HG02642 (cell line): ENCODE measurements at regions not wholly inside any gene's neighbourhood (a gene's known extent, or its start where the extent isn't known, plus 50 kb on each side); places are given as distances from the start of the nearest gene placed in this dataset.

Experiments used
- ATAC-seq: cut with Tn5 transposase; IDR thresholded peaks from one replicate; pipeline ENCODE4 v1.9.1; 2021; ENCODE audit warnings: mild to moderate bottlenecking; ENCODE audit not compliant: unreplicated experiment, poor library complexity

DNA sequence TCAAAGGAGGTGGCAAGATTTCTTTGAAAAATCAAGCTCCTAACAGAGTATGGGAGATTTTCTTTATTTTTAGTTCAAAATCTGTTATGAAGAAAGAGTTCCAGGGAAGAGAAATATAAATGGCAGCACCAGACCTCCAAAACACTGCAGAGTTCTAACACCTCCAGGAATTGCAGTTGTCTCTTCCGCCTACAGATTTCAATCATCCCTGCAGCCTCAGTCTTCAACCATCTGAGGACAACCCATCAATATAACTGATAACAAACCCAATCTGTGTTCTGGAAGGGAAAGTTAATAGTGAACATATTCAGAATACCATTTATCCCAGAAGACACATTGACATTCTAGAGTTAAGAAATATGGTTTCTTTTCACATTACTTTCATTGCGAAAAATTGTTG, 296.1 kb downstream of the ARAP2 start:
- no peak for ATAC-seq

- ATAC-seq = no peak
Observed at GRCh38 chr4:35950442-35950841, 293.9 kb downstream of the ARAP2 start.

DNA sequence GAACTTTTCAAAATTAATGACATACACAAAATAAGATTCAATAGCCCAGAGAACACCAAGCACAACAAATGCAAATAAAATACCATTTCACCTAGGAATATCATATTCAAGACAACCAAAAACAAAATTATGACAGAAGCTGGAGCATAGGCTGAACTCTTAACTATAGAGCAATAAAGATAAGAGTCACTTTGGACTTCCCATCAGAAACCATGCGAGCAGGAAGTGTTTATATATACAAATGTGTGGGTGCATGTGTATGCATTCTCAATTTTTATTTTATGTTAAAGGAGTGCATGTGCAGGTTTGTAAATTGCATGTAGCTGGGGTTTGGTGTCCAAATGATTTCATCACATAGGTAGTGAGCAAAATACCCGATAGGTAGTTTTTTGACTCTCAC, 291.6 kb downstream of the ARAP2 start:
- ATAC-seq = no peak

- no peak for ATAC-seq
Observed at GRCh38 chr4:35963383-35963782, 280.9 kb downstream of the ARAP2 start.

- ATAC-seq = no peak
Observed at GRCh38 chr4:35963974-35964515, 280.3 kb downstream of the ARAP2 start.

DNA sequence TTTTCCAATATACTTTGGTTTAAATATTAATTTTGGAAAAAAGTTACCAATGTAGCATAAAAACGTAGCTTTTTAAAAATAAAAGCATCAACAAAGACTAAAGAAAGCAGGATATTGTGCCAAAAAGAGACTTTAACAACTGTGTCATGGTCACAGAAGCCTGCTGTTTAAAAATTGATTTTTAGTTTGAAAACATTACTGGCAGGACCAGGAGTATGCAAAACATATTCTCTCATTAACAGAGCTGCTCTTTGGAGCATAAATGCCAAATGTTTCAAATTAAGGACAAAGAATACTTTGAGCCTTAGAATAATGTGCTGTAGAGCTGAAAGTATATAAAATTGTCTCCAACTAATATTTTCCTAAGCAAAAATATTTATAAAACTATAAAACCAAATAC, 279.0 kb downstream of the ARAP2 start:
- no peak for ATAC-seq

DNA sequence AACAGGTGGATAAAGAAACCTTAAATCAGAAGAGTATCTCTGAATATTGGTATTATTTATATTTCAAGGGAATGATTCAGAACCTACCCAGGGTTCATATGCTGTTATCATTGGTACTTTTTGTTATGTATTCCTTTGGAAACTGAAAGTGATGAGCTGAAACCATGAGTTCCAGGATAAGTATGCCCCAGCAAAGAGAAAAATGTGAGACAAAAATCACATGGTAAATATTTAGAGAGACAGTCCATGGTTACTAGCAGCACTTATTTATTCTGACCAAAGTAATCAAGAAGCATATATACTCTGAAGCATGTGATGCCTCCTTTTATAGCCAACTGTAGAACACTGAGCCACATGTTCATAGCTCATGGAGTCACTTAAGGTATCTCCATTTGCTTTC, 277.7 kb downstream of the ARAP2 start:
- peak; percentile 45 for ATAC-seq

GRCh38 chr4:35970366-35970960, 273.9 kb downstream of the ARAP2 start:
- ATAC-seq = peak; percentile 74

DNA sequence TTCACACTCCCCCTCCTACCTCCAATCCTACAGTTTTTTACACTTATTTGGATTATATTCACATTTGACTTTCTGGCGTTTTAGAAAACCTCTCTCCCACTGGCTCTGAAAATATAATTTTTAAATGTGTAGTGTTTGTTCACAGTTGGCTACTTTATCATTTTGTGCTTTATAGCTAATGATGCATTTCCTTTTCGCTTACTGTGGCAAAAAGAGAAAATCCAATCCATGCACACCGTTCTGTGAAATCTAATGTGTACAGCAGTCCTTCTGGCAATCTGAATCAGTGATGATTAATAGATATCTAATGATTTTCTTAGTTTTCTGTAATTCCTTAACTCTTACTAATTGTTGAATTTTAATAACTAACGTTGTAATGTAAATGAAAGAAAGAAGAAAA, 271.5 kb downstream of the ARAP2 start:
- ATAC-seq = no peak

GRCh38 chr4:35975617-35976355, 268.5 kb downstream of the ARAP2 start:
- ATAC-seq = peak; percentile 50

- no peak for ATAC-seq
Observed at GRCh38 chr4:35978551-35978950, 265.8 kb downstream of the ARAP2 start.

DNA sequence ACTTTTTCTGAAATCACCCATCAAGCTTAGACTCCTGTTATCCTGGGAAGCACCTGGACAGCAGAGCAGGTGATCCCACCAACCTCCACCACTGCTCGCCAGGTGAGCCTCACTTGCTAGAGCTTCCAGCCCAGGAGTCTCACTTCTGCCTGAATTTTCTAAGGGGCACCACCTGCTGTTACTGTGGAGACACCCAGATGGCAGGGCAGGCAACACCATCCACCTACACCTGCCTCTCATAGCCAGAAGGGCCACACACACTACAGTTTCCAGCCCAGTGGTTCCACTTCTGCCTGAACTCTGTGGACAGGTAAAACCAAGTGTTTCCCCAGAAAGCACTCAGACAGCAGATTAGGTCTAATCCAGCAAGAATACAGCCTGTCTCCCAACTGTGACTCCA, 262.0 kb downstream of the ARAP2 start:
- ATAC-seq = no peak

DNA sequence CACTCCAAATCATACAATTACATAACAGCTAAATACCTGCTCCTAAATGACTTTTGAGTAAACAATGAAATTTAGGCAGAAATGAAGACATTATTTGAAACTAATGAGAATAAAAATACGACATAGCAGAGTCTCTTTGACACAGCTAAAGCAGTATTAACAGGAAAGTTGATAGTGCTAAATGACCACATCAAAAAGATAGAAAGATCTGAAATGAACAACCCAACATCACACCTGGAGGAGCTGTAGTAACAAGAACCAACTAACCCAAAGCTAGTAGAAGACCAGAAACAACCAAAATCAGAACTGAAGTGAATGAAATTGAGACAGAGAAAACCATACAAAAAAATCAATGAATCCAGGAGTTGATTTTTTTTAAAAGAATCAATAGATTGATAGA, 257.8 kb downstream of the ARAP2 start:
- no peak for ATAC-seq

DNA sequence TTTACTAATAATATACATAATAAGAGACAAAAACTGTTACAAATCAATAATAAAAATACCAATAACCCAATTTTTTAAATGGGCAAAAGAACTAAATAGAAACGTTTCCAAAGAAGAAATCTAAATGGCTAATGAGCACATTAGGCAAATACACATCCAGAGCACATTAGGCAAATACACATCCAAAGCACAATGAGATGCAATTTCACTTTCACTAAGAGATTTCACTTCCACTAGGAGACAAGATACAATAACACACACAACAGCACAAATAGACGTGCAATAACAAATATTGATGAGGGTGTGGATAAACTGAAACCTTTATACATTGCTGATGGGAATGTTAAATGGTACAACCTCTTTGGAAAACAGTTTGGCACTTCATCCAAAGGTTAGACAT, 250.7 kb downstream of the ARAP2 start:
- ATAC-seq = no peak

DNA sequence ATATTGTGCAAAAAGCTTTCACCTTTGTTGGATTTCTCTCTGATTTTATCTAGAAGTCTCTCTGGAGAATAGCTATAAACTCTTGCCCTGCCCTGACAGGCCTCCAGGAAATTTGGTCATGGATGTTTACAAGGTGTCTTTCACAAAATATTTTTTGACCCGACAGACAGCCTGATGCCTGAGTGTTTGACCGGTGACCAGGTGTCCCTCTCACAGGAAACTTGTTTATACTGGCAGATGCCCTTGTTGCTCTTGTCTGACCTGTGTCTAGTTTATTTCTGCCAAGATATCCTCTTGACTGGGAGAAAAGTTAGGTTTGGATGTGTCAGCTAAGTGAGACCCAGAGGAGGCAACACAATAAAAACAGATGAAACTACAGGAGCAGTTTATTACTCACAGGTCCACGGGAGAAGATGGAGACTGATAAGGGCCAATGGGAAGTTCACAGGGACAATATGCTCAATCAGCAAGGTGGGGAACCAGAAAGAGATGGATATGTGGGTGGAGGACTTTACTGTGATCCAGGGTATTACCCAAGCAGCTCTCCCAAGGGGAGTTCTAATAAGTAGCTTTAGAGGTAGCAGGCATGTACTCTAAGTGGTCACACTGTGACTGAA, 243.3 kb downstream of the ARAP2 start:
- no peak for ATAC-seq

DNA sequence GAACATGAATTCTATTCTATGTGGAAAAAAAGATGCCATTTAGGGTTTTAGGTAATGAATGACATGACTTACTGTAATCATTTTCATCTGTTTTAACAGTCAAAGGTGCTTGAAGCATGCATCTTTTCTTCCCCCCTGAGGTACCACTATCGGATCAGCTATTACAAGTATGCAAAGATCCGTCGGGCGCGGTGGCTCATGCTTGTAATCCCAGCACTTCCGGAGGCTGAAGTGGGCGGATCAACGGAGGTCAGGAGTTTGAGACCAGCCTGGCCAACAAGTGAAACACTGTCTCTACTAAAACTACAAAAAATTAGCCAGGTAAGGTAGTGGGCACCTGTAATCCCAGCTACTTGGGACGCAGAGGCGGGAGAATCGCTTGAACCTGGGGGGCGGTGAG, 241.3 kb downstream of the ARAP2 start:
- no peak for ATAC-seq

DNA sequence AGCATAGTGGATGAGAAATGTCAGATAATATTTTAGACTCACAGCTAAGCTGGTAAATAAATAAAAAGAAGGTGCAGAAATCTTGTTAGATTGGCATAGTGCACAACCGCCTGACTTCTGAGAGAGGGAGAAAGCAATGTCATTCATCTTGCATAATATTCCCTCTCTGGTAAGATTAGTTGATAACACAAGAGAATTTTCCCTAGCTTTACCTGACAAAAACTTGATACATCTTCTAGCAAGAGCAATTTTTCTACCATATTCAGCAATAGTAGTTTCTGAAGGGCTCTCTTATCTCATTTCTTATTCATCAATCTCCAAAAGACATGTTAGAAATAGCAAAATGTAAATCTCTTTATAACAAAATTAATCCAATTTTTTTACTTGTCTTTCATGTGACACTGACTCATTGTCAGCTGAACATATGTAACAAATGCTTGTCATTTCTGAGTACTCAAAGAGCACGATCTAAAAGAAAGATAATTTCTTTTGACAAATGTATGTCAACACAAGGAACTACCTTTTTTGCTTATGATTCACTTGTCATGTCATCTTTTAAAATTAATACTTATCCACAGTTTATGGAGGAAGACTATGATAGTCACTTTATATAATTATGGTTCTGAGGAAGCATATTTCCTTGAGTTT, 240.0 kb downstream of the ARAP2 start:
- no peak for ATAC-seq

DNA sequence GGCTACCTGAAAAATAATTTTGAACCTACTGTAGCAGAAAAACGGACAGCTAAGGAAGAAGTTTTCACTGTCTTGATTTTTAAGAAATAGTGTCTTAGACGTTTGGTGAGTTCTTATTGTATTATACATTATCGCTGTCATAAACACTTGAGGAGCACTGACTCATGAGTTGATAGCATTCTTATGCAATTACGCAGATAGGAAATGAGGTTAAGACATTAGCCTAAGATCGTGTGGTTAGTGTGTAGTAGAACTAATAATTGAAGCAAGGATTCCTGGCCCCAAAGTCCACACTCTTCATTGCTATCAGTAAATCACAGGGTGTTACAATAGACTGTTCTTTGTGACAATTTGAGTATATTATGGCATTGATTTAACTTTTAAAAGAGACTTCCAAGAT, 238.1 kb downstream of the ARAP2 start:
- ATAC-seq = no peak

DNA sequence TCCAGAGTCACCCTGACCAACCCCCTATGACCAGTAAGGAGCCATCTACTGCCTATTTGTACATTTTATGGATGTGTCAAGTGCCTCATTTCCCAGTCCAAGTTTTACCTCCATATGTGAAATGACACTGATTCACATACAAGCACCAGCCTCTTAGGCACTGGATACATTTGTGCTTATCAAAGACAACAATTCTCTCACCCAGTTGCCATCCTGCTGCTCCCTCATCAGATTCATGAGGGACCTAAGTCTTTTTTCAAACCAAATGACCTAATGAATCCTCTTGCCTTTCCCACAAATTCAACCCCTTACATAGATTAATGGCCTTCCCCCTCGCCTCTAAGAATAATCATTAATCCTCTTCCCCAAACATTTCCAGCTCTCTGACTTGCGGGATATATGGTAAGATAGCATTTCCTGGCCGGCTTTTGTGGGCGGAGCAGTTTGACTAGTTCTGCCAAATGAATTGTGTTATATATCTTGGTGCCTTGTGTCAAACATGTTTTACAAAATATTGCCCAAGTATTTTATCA, 233.9 kb downstream of the ARAP2 start:
- ATAC-seq = no peak

DNA sequence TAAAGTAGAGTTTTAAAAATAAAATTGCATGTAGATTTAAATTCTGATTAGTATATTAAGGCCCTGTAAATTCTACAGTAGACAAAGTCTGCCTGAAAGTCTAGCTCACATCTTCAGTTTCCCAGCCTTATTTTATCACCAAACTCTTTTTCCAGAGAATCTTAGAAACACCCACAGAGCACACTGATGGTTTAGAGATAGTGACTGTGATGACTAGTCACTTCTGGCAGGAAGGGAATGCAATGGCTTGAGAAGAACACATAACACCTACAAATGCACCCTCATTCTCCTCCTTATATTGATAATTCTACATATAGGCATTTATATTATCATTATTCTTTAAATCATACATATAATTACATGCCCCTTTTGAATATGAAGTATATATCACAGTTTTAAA, 232.9 kb downstream of the ARAP2 start:
- ATAC-seq = no peak

DNA sequence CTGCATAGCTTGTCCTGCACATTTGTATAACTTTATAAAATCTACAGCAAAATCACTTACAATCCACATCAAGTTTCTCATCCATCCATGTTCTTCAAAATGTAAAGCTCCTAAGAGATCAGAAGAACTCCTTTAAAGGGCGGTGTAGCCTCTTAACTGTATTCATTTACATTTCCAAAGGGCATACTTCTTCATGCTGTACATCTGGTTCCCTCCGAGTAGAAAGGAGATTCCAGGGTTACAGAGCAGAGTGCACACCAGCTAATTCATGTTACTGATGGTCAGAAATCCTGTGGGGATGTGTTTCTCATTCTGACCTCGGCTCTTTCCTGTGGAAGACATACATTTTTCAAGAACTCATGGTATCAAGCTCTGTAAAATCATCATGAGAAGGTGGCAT, 231.8 kb downstream of the ARAP2 start:
- no peak for ATAC-seq
